GM12878 (cell line): ENCODE measurements at regions not wholly inside any gene's neighbourhood (a gene's known extent, or its start where the extent isn't known, plus 50 kb on each side); places are given as distances from the start of the nearest gene placed in this dataset.

Experiments
- TAF1 ChIP-seq: IDR thresholded peaks from 2 replicates; pipeline ENCODE4 v1.6.1; 2011; ENCODE audit warnings: mild to moderate bottlenecking, low read depth, low read length, borderline replicate concordance
- TF ChIP-seq, protein P1 (sequence below), 3 experiments: IDR thresholded peaks in 2 of 3; conservative IDR thresholded peaks in 1 of 3; 2 replicates each; pipeline ENCODE4 v1.5.1; 2011; ENCODE audit warnings: low read depth in 3 of 3, low read length in 3 of 3, mild to moderate bottlenecking in 3 of 3, control low read depth in 2 of 3, moderate library complexity in 2 of 3, inconsistent platforms in 1 of 3, mixed read lengths in 1 of 3; ENCODE audit not compliant: control insufficient read depth in 2 of 3, insufficient read depth in 1 of 3; ENCODE audit errors: extremely low read depth in 1 of 3
- TF ChIP-seq, protein P2 (sequence below): IDR thresholded peaks from 2 replicates; pipeline ENCODE4 v1.6.1; 2012; ENCODE audit warnings: mild to moderate bottlenecking, low read depth, low read length

DNA sequence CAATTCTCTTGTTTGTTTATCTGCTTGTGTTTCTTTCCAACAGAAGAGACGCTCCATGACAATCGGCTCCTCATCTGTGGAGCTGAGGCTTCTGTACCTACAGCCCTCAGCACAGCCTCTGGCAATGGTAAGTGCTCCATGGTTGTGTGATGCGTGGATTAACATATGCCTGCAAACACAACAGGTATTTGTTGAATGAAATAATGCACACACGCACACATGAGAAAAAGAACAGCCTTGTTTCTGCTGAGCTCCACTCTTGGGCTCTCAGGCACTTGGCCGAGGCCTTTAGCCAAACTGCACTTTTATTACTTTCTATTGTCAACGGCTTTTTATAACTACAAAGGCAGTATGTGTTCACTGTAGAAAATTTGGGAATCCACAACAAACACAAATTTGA is 120.4 kb upstream of the TMCC3 start:
- TF ChIP-seq, protein P1, sequence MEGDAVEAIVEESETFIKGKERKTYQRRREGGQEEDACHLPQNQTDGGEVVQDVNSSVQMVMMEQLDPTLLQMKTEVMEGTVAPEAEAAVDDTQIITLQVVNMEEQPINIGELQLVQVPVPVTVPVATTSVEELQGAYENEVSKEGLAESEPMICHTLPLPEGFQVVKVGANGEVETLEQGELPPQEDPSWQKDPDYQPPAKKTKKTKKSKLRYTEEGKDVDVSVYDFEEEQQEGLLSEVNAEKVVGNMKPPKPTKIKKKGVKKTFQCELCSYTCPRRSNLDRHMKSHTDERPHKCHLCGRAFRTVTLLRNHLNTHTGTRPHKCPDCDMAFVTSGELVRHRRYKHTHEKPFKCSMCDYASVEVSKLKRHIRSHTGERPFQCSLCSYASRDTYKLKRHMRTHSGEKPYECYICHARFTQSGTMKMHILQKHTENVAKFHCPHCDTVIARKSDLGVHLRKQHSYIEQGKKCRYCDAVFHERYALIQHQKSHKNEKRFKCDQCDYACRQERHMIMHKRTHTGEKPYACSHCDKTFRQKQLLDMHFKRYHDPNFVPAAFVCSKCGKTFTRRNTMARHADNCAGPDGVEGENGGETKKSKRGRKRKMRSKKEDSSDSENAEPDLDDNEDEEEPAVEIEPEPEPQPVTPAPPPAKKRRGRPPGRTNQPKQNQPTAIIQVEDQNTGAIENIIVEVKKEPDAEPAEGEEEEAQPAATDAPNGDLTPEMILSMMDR (IDR thresholded peaks at IDR 0.05 in 2 of 3, conservative IDR thresholded peaks at IDR 0.05 in 1 of 3; ENCODE audit: control insufficient read depth in 2 of 3, extremely low read depth in 1 of 3, insufficient read depth in 1 of 3, low read depth in 3 of 3, low read length in 3 of 3): no peak
- TF ChIP-seq, protein P2, sequence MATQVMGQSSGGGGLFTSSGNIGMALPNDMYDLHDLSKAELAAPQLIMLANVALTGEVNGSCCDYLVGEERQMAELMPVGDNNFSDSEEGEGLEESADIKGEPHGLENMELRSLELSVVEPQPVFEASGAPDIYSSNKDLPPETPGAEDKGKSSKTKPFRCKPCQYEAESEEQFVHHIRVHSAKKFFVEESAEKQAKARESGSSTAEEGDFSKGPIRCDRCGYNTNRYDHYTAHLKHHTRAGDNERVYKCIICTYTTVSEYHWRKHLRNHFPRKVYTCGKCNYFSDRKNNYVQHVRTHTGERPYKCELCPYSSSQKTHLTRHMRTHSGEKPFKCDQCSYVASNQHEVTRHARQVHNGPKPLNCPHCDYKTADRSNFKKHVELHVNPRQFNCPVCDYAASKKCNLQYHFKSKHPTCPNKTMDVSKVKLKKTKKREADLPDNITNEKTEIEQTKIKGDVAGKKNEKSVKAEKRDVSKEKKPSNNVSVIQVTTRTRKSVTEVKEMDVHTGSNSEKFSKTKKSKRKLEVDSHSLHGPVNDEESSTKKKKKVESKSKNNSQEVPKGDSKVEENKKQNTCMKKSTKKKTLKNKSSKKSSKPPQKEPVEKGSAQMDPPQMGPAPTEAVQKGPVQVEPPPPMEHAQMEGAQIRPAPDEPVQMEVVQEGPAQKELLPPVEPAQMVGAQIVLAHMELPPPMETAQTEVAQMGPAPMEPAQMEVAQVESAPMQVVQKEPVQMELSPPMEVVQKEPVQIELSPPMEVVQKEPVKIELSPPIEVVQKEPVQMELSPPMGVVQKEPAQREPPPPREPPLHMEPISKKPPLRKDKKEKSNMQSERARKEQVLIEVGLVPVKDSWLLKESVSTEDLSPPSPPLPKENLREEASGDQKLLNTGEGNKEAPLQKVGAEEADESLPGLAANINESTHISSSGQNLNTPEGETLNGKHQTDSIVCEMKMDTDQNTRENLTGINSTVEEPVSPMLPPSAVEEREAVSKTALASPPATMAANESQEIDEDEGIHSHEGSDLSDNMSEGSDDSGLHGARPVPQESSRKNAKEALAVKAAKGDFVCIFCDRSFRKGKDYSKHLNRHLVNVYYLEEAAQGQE: no peak
- no peak for TF ChIP-seq TAF1
